Tibial nerve (tissue), 4 donors: ENCODE measurements at regions not wholly inside any gene's neighbourhood (a gene's known extent, or its start where the extent isn't known, plus 50 kb on each side); places are given as distances from the start of the nearest gene placed in this dataset.
"Not testable (repeated sequence)": the region's sequence is repeated elsewhere in the genome, so short reads cannot be mapped to it uniquely, and the experiment has no call there.

Experiments used
- DNase-seq, 2 donors: peaks; one replicate each; pipeline ENCODE4 v3.0.0-alpha.2; 2019; ENCODE audit warnings: low spot score in 2 of 2
- H3K27ac ChIP-seq, 4 donors: fragments of 200-600 bp; sonication (generic) in 3 of 4; one replicate each; pipeline ENCODE4 v1.5.1; 2017 to 2019; ENCODE audit warnings: mild to moderate bottlenecking in 1 of 4
- H3K27me3 ChIP-seq, 2 donors: fragments of 200-600 bp; sonication (generic) in 1 of 2; one replicate each; pipeline versions ENCODE4 v1.5.1 to v1.6.0; 2017 to 2019
- H3K36me3 ChIP-seq, 3 donors: fragments of 200-600 bp; sonication (generic); one replicate each; pipeline ENCODE4 v1.5.1; 2018 to 2019
- H3K4me1 ChIP-seq, 4 donors: fragments of 200-600 bp; sonication (generic) in 3 of 4; one replicate each; pipeline ENCODE4 v1.5.1; 2017 to 2019
- H3K4me3 ChIP-seq, 4 donors: fragments of 200-600 bp; sonication (generic) in 3 of 4; one replicate each; pipeline ENCODE4 v1.5.1; 2017 to 2019; ENCODE audit warnings: mild to moderate bottlenecking in 1 of 4, moderate library complexity in 1 of 4
- H3K9me3 ChIP-seq, 4 donors: fragments of 200-600 bp; sonication (generic) in 3 of 4; one replicate each; pipeline ENCODE4 v1.5.1; 2017 to 2019
- CTCF ChIP-seq, 5 experiments: fragments of 200-600 bp in 3 of 5; fragments of 450-650 bp in 2 of 5; sonication (generic) in 3 of 5; IDR thresholded peaks; one replicate each; pipeline ENCODE4 v1.5.1; 2016 to 2019; ENCODE audit warnings: antibody characterized with exemption in 5 of 5, mild to moderate bottlenecking in 3 of 5, moderate library complexity in 2 of 5
- EP300 ChIP-seq, 2 donors: sonication (generic); formaldehyde crosslinking; IDR thresholded peaks; one replicate each; pipeline ENCODE4 v1.6.1; 2017; ENCODE audit warnings: antibody characterized with exemption in 2 of 2, mild to moderate bottlenecking in 1 of 2
- POLR2A ChIP-seq, 2 donors: fragments of 450-650 bp; IDR thresholded peaks; one replicate each; pipeline ENCODE4 v1.6.1; 2017; ENCODE audit warnings: antibody characterized with exemption in 2 of 2, mild to moderate bottlenecking in 2 of 2, moderate library complexity in 2 of 2
- WGBS, 2 donors: methylation state at CpG; one replicate each; pipeline ENCODE4 v1.1.5; 2018; 5-methylcytosine and 5-hydroxymethylcytosine counted together

- WGBS, 2 donors = 59% methylated on average over 2 of the region's 2 CpGs
- Histone ChIP-seq H3K27ac (no peak overlapping the region), H3K4me3 (no peak overlapping the region), H3K36me3 (no peaks in the 10 kb centered on the region), H3K27me3 (no peaks in the 10 kb centered on the region), H3K9me3 (peaks cover 0 to 1% (median 0%) of the 10 kb centered on the region in 4 donors), H3K4me1 (no peaks in the 10 kb centered on the region)
- DNase-seq = no peak
- TF ChIP-seq POLR2A (IDR thresholded peaks at IDR 0.05) (no peak), CTCF (IDR thresholded peaks at IDR 0.05) (no peak), EP300 (IDR thresholded peaks at IDR 0.05) (no peak)
These were observed 569.2 kb upstream of the PTPRD start for GRCh38 chr9:11182001-11182400.

- H3K27me3 ChIP-seq = no peaks in the 10 kb centered on the region
- no peak overlapping the region for H3K4me3 ChIP-seq
- no peak for DNase-seq
- H3K4me1 ChIP-seq = no peaks in the 10 kb centered on the region
- no peak for TF ChIP-seq EP300 (IDR thresholded peaks at IDR 0.05)
- TF ChIP-seq POLR2A (IDR thresholded peaks at IDR 0.05) = no peak
- TF ChIP-seq CTCF (IDR thresholded peaks at IDR 0.05) = no peak
- H3K9me3 ChIP-seq = peaks cover 0 to 10% (median 0%) of the 10 kb centered on the region in 4 donors
- no peak overlapping the region for H3K27ac ChIP-seq
- H3K36me3 ChIP-seq = no peaks in the 10 kb centered on the region
- WGBS, 2 donors = 58 to 67% methylated on average over 1 of the region's 1 CpG
These were observed 577.9 kb upstream of the PTPRD start for GRCh38 chr9:11190719-11191118.

DNA sequence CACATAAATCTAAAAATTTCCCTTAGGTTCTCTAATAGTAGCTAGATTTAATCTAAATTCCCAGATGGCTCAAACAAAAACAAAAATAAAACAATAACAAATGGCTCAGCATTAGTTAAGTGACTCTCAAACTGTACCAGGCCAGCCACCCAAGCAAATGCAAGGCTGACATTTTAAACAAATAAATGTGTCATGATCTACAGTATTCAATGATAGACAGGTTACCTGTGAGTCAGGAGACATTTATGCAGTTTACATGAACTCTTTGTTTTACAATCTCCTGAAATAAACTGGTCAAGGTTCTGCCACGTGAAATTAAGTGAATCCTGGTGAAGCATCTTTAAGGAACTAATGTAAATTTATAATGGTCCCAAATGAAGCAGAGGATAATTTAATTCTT is 580.2 kb upstream of the PTPRD start:
- no peak for TF ChIP-seq CTCF (IDR thresholded peaks at IDR 0.05)
- TF ChIP-seq POLR2A (IDR thresholded peaks at IDR 0.05) = no peak
- no peak for TF ChIP-seq EP300 (IDR thresholded peaks at IDR 0.05)
- Histone ChIP-seq H3K27ac (no peak overlapping the region), H3K4me1 (no peaks in the 10 kb centered on the region), H3K4me3 (no peak overlapping the region), H3K36me3 (no peaks in the 10 kb centered on the region), H3K27me3 (no peaks in the 10 kb centered on the region), H3K9me3 (peaks cover 0 to 5% (median 0%) of the 10 kb centered on the region in 4 donors)
- WGBS, 2 donors = 64 to 73% methylated on average over 1 of the region's 1 CpG
- no peak for DNase-seq

DNA sequence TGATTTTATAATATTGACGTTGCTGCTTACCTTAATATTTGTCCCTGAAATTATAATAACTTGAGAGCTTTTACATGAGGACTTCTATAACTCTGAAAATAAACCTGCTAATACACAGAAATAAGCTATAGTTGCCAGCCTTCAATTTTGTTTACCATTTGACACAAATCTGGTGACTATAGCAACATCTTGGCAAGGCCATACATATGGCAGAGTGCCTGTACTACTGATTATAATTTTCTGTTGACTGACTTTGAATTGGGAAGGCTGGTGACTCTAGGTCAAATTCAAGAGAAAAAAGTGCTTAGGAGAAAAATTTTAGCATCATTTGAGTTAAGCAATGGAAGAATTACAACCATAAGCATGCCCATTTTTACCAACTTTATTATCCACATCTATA is 581.4 kb upstream of the PTPRD start:
- 86% methylated on average over 1 of the region's 1 CpG for WGBS, 2 donors
- H3K36me3 ChIP-seq = no peaks in the 10 kb centered on the region

DNA sequence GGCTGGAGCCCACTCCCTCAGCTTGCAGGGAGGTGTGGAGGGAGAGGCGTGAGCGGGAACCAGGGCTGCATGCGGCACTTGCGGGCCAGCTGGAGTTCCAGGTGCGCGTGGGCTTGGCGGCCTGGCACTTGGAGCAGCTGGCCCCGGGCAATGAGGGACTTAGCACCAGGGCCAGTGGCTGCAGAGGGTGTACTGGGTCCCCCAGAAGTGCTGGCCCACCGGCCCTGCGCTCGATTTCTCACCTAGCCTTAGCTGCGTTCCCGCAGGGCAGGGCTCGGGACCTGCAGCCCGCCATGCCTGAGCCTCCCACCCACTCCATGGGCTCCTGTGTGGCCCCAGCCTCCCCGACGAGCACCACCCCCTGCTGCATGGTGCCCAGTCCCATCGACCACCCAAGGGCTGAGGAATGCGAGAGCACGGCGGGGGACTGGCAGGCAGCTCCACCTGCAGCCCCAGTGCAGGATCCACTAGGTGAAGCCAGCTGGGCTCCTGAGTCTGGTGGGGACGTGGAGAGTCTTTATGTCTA is 584.1 kb upstream of the PTPRD start:
- not testable (repeated sequence) for H3K36me3 ChIP-seq, H3K27me3 ChIP-seq, H3K27ac ChIP-seq, H3K4me3 ChIP-seq, H3K9me3 ChIP-seq, DNase-seq, H3K4me1 ChIP-seq
- WGBS, 2 donors = 90 to 98% methylated on average over 12 to 15 of the region's 22 CpGs

More for the DNA sequence above, 581.4 kb upstream of the PTPRD start:
- Histone ChIP-seq H3K27ac (no peak overlapping the region), H3K4me3 (no peak overlapping the region), H3K9me3 (no peaks in the 10 kb centered on the region), H3K4me1 (no peaks in the 10 kb centered on the region), H3K27me3 (no peaks in the 10 kb centered on the region)
- TF ChIP-seq POLR2A (IDR thresholded peaks at IDR 0.05) = no peak
- TF ChIP-seq CTCF (IDR thresholded peaks at IDR 0.05) = no peak
- TF ChIP-seq EP300 (IDR thresholded peaks at IDR 0.05) = no peak
- DNase-seq = no peak

- TF ChIP-seq EP300 (IDR thresholded peaks at IDR 0.05) = no peak
- no peak for TF ChIP-seq POLR2A (IDR thresholded peaks at IDR 0.05)
- no peak for TF ChIP-seq CTCF (IDR thresholded peaks at IDR 0.05)
- H3K27ac ChIP-seq = no peak overlapping the region
- WGBS, 2 donors = 60 to 80% methylated on average over 2 of the region's 2 CpGs
These were observed 586.5 kb upstream of the PTPRD start for GRCh38 chr9:11199335-11199734.

More at GRCh38 chr9:11199335-11199734, 586.5 kb upstream of the PTPRD start:
- H3K36me3 ChIP-seq = no peaks in the 10 kb centered on the region
- H3K27me3 ChIP-seq = no peaks in the 10 kb centered on the region
- H3K4me3 ChIP-seq = no peak overlapping the region
- no peak for DNase-seq
- no peaks in the 10 kb centered on the region for H3K4me1 ChIP-seq
- H3K9me3 ChIP-seq = no peaks in the 10 kb centered on the region
